HG02678 (cell line): ENCODE measurements at regions not wholly inside any gene's neighbourhood (a gene's known extent, or its start where the extent isn't known, plus 50 kb on each side); places are given as distances from the start of the nearest gene placed in this dataset.
"Not testable (repeated sequence)": the region's sequence is repeated elsewhere in the genome, so short reads cannot be mapped to it uniquely, and the experiment has no call there.

Source experiments
- ATAC-seq: cut with Tn5 transposase; IDR thresholded peaks from one replicate; pipeline ENCODE4 v1.9.1; 2021; ENCODE audit warnings: mild to moderate bottlenecking, moderate library complexity; ENCODE audit not compliant: unreplicated experiment

GRCh38 chr1:10910681-10911489 is 101.6 kb upstream of the TARDBP start:
- ATAC-seq, result no peak

GRCh38 chr1:10911490-10912166 is 100.8 kb upstream of the TARDBP start:
- ATAC-seq, result no peak

GRCh38 chr1:10912441-10912840 is 100.0 kb upstream of the TARDBP start:
- no peak for ATAC-seq

- no peak for ATAC-seq
These were observed 98.4 kb upstream of the TARDBP start for GRCh38 chr1:10914056-10914455.

GRCh38 chr1:10915594-10915993 is 96.9 kb upstream of the TARDBP start:
- no peak for ATAC-seq

- ATAC-seq, result no peak
These were observed 96.1 kb upstream of the TARDBP start for GRCh38 chr1:10916311-10916710.

- ATAC-seq, result no peak
These were observed 95.5 kb upstream of the TARDBP start for GRCh38 chr1:10916991-10917390.

- no peak for ATAC-seq
These were observed 94.7 kb upstream of the TARDBP start for GRCh38 chr1:10917513-10918454.

GRCh38 chr1:10918531-10918930 is 93.9 kb upstream of the TARDBP start:
- ATAC-seq, result no peak

GRCh38 chr1:10920063-10920626 is 92.3 kb upstream of the TARDBP start:
- no peak for ATAC-seq

- ATAC-seq, result not testable (repeated sequence)
These were observed 90.0 kb upstream of the TARDBP start for GRCh38 chr1:10922315-10923060.

GRCh38 chr1:10924030-10924429 is 88.4 kb upstream of the TARDBP start:
- no peak for ATAC-seq

- no peak for ATAC-seq
These were observed 83.8 kb upstream of the TARDBP start for GRCh38 chr1:10928654-10929053.

- no peak for ATAC-seq
These were observed 80.4 kb upstream of the TARDBP start for GRCh38 chr1:10932088-10932487.

GRCh38 chr1:10934150-10934818 is 78.2 kb upstream of the TARDBP start:
- no peak for ATAC-seq

- ATAC-seq, result no peak
These were observed 77.2 kb upstream of the TARDBP start for GRCh38 chr1:10935246-10935645.

GRCh38 chr1:10935724-10936123 is 76.7 kb upstream of the TARDBP start:
- ATAC-seq, result no peak

GRCh38 chr1:10936998-10937901 is 75.2 kb upstream of the TARDBP start:
- ATAC-seq, result no peak
